IMR-90 (cell line): ENCODE measurements at regions not wholly inside any gene's neighbourhood (a gene's known extent, or its start where the extent isn't known, plus 50 kb on each side); places are given as distances from the start of the nearest gene placed in this dataset.

Experiments
- ATAC-seq: fragments of 200-7000 bp; cut with Tn5 transposase; 2 replicates; pipeline ENCODE4 v1.9.1; 2020; ENCODE audit warnings: low read depth, mild to moderate bottlenecking, moderate library complexity
- BruUV-seq: library from RNA; stranded (reverse); fragments of 400-500 nt; replicated peaks from 2 replicates; lab custom pipeline; 2021; lab: Mats Ljungman, UMichigan
- CTCF ChIA-PET: fragments of 300-600 bp; formaldehyde crosslinking; extraction: SDS; loops from one replicate; lab custom pipeline; 2021; ENCODE audit warnings: antibody characterized with exemption; lab: Yijun Ruan, JAX
- POLR2A ChIA-PET: fragments of 300-600 bp; sonication (Branson Sonifier 250); formaldehyde crosslinking; loops from one replicate; lab custom pipeline; 2022; ENCODE audit warnings: antibody characterized with exemption; ENCODE audit not compliant: unreplicated experiment; lab: Charles Lee
- DNase-seq: peaks from one replicate; pipeline ENCODE4 v3.0.0; 2013
- H2AFZ ChIP-seq: replicated peaks from 2 replicates; pipeline ENCODE3; 2013; ENCODE audit warnings: low read length, mild to moderate bottlenecking; ENCODE audit not compliant: poor library complexity
- H2AK5ac ChIP-seq: 2 replicates; pipeline ENCODE4 v1.6.1; 2013; ENCODE audit warnings: low read depth, low read length, inconsistent platforms
- H2AK9ac ChIP-seq: replicated peaks from 2 replicates; pipeline ENCODE3; 2013; ENCODE audit warnings: mild to moderate bottlenecking, low read depth, low read length, moderate library complexity; ENCODE audit not compliant: poor library complexity
- H2BK120ac ChIP-seq: 2 replicates; pipeline ENCODE4 v1.6.1; 2013; ENCODE audit warnings: low read depth, low read length, inconsistent platforms
- H2BK15ac ChIP-seq: 3 replicates; pipeline ENCODE4 v1.6.1; 2013; ENCODE audit warnings: low read depth, low read length, inconsistent platforms
- H2BK20ac ChIP-seq: 2 replicates; pipeline ENCODE4 v1.6.1; 2013; ENCODE audit warnings: low read depth, mild to moderate bottlenecking, inconsistent platforms, low read length, moderate library complexity
- H2BK5ac ChIP-seq: 2 replicates; pipeline ENCODE4 v1.6.1; 2013; ENCODE audit warnings: mild to moderate bottlenecking, low read depth, low read length, inconsistent platforms; ENCODE audit not compliant: poor library complexity, severe bottlenecking
- H3K14ac ChIP-seq: replicated peaks from 2 replicates; pipeline ENCODE4 v1.6.1; 2013; ENCODE audit warnings: low read depth, low read length, inconsistent platforms
- H3K18ac ChIP-seq: 2 replicates; pipeline ENCODE4 v1.6.1; 2013; ENCODE audit warnings: low read depth, low read length, control low read depth
- H3K23ac ChIP-seq: 2 replicates; pipeline ENCODE4 v1.6.1; 2013; ENCODE audit warnings: low read depth, low read length, inconsistent platforms
- H3K27ac ChIP-seq: 2 replicates; pipeline ENCODE4 v1.5.1; 2013; ENCODE audit warnings: mild to moderate bottlenecking, control low read depth, low read length; ENCODE audit not compliant: insufficient read depth
- H3K27me3 ChIP-seq: 2 replicates; pipeline ENCODE4 v1.6.1; 2013; ENCODE audit warnings: low read length; ENCODE audit not compliant: control insufficient read depth, insufficient read depth
- H3K36me3 ChIP-seq: 2 replicates; pipeline ENCODE4 v1.6.1; 2013; ENCODE audit warnings: low read length, mixed read lengths; ENCODE audit not compliant: control insufficient read depth, insufficient read depth
- H3K4ac ChIP-seq: 2 replicates; pipeline ENCODE4 v1.6.1; 2013; ENCODE audit warnings: low read depth, low read length, inconsistent platforms
- H3K4me1 ChIP-seq: 2 replicates; pipeline ENCODE4 v1.6.1; 2013; ENCODE audit warnings: low read length, mixed read lengths; ENCODE audit not compliant: control insufficient read depth, insufficient read depth
- H3K4me2 ChIP-seq: 2 replicates; pipeline ENCODE4 v1.6.1; 2013; ENCODE audit warnings: low read depth, mild to moderate bottlenecking, control low read depth, low read length, moderate library complexity
- H3K4me3 ChIP-seq: 2 replicates; pipeline ENCODE4 v1.5.1; 2013; ENCODE audit warnings: low read depth, mild to moderate bottlenecking, control low read depth, low read length, moderate library complexity; ENCODE audit not compliant: insufficient read depth
- H3K56ac ChIP-seq: 2 replicates; pipeline ENCODE4 v1.6.1; 2013; ENCODE audit warnings: low read length, inconsistent platforms; ENCODE audit not compliant: insufficient read depth; ENCODE audit errors: extremely low read depth
- H3K79me1 ChIP-seq, 2 experiments: 2 replicates each; pipeline ENCODE4 v1.6.1; 2013; ENCODE audit warnings: low read length in 2 of 2, inconsistent platforms in 1 of 2, low read depth in 1 of 2
- H3K9ac ChIP-seq: 2 replicates; pipeline ENCODE4 v1.6.1; 2013; ENCODE audit warnings: low read depth, low read length, control low read depth
- H3K9me1 ChIP-seq: 2 replicates; pipeline ENCODE4 v1.6.1; 2013; ENCODE audit warnings: low read length, inconsistent platforms; ENCODE audit not compliant: insufficient read depth
- H3K9me3 ChIP-seq: 2 replicates; pipeline ENCODE4 v1.6.1; 2013; ENCODE audit warnings: low read length; ENCODE audit not compliant: control insufficient read depth, insufficient read depth
- H4K20me1 ChIP-seq: 2 replicates; pipeline ENCODE4 v1.6.1; 2013; ENCODE audit warnings: low read length, inconsistent platforms; ENCODE audit not compliant: insufficient read depth
- H4K5ac ChIP-seq: 2 replicates; pipeline ENCODE4 v1.6.1; 2013; ENCODE audit warnings: mild to moderate bottlenecking, low read depth, low read length, control low read depth
- H4K8ac ChIP-seq, 2 experiments: 2 replicates each; pipeline ENCODE4 v1.6.1; 2013; ENCODE audit warnings: low read depth in 2 of 2, low read length in 2 of 2, control low read depth in 1 of 2, inconsistent platforms in 1 of 2
- H4K91ac ChIP-seq: 2 replicates; pipeline ENCODE4 v1.6.1; 2013; ENCODE audit warnings: low read depth, low read length, inconsistent platforms; ENCODE audit not compliant: insufficient read depth
- NFE2L2 ChIP-seq: fragments of 150-350 bp; IDR thresholded peaks from 2 replicates; pipeline ENCODE4 v1.6.1; 2016; ENCODE audit warnings: low read depth, mild to moderate bottlenecking, low read length
- WGBS, 2 experiments: methylation state at CpG; one replicate each; pipeline versions ENCODE4 v1.1.5 to v1.1.7; 2013; ENCODE audit warnings: missing lambda C conversion rate in 2 of 2; ENCODE audit not compliant: insufficient read length in 1 of 2; ENCODE audit errors: extremely low coverage in 2 of 2; 5-methylcytosine and 5-hydroxymethylcytosine counted together
- dilution Hi-C: fragments of 300-500 bp; cut with HindIII; formaldehyde crosslinking; loops from one replicate; pipeline ENCODE4 v1.14.3; 2018; ENCODE audit warnings: low sequenced_read_pairs; ENCODE audit not compliant: unreplicated experiment
- in situ Hi-C: fragments of 300-500 bp; cut with MboI; formaldehyde crosslinking; loops from 3 replicates; pipeline ENCODE4 v1.14.3; 2019; ENCODE audit warnings: low sequenced_read_pairs, inconsistent platforms, mixed read lengths
- intact Hi-C: fragments of 100-400 bp; cut with micrococcal nuclease; formaldehyde crosslinking; loops from 2 replicates; pipeline ENCODE4 v1.10.0; 2022

DNA sequence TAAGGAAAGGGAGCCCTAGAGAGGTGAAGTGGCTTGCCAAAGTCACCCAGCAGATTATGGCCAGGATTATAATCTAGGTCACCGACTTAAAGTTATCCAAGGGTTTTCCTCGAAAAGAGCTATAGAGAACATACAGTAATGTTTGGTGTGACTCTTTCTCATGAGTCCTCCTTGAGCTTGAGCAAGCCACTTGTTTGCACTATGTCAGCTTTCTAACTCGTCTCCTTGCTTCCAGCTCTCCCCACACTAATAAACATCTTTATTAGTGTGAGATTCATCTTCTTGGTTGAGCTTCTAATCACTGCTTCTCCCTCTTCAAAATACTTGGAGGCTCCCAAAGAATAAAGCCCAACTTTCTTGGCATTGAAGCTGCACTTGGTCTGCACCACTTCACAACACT, 390.0 kb upstream of the USP24 start:
- H3K18ac ChIP-seq: no peak overlapping the region
- H3K79me1 ChIP-seq: no peaks in the 10 kb centered on the region
- in situ Hi-C loops: no loop called here
- no peak overlapping the region for H2BK15ac ChIP-seq
- H2BK20ac ChIP-seq: no peak overlapping the region
- H3K36me3 ChIP-seq: no peaks in the 10 kb centered on the region
- ATAC-seq (no peak), DNase-seq (no peak)
- H4K5ac ChIP-seq: no peak overlapping the region
- no peaks in the 10 kb centered on the region for H4K20me1 ChIP-seq
- no peaks in the 10 kb centered on the region for H3K27me3 ChIP-seq
- no peak for TF ChIP-seq NFE2L2
- no peaks in the 10 kb centered on the region; the same call in none of the 2 replicates for H3K4me1 ChIP-seq
- no peak overlapping the region for H3K4me2 ChIP-seq
- H2BK5ac ChIP-seq: no peak overlapping the region
- WGBS, 2 experiments: no CpG with 5 or more reads among the region's 3 CpGs
- H3K23ac ChIP-seq: no peak overlapping the region
- no peak overlapping the region for H2BK120ac ChIP-seq
- H4K8ac ChIP-seq: no peak overlapping the region
- no peak overlapping the region; the same call in 1 of the 2 replicates for H2AK5ac ChIP-seq
- H3K9ac ChIP-seq: no peak overlapping the region
- no peak overlapping the region for H3K4me3 ChIP-seq
- H3K9me3 ChIP-seq: peaks cover 9% of the 10 kb centered on the region
- no peak overlapping the region for H2AK9ac ChIP-seq
- dilution Hi-C loops: no loop called here
- H4K91ac ChIP-seq: no peak overlapping the region
- ChIA-PET CTCF (no interaction called here), POLR2A (no interaction called here)
- intact Hi-C loops: no loop called here
- no peaks in the 10 kb centered on the region for H3K9me1 ChIP-seq
- H3K14ac ChIP-seq: no peak overlapping the region
- H3K27ac ChIP-seq: no peak overlapping the region
- no TSS peak for BruUV-seq
- no peak overlapping the region for H3K4ac ChIP-seq
- H3K56ac ChIP-seq: no peak overlapping the region
- no peak overlapping the region for H2AFZ ChIP-seq
